Left lung (tissue), 4 donors: ENCODE measurements at regions not wholly inside any gene's neighbourhood (a gene's known extent, or its start where the extent isn't known, plus 50 kb on each side); places are given as distances from the start of the nearest gene placed in this dataset.

Experiments used
- ATAC-seq: fragments of 200-7000 bp; cut with Tn5 transposase; one replicate; pipeline ENCODE4 v1.9.1; 2020; ENCODE audit warnings: moderate library complexity
- DNase-seq, 4 donors: peaks; one replicate each; pipeline ENCODE4 v3.0.0-alpha.2; 2013 to 2020
- H3K27ac ChIP-seq, 2 donors: fragments of 200-600 bp; sonication (generic) in 1 of 2; one replicate each; pipeline versions ENCODE4 v1.5.0 to v1.8.0; 2020 to 2021
- H3K27me3 ChIP-seq, 2 donors: fragments of 200-600 bp; sonication (generic) in 1 of 2; one replicate each; pipeline versions ENCODE4 v1.5.0 to v1.8.0; 2020 to 2021
- H3K36me3 ChIP-seq, 2 donors: fragments of 200-600 bp; sonication (generic) in 1 of 2; one replicate each; pipeline versions ENCODE4 v1.5.0 to v1.8.0; 2020 to 2021
- H3K4me1 ChIP-seq, 2 donors: fragments of 200-600 bp; one replicate each; pipeline ENCODE4 v1.8.0; 2021
- H3K4me3 ChIP-seq, 2 donors: fragments of 200-600 bp; sonication (generic) in 1 of 2; one replicate each; pipeline versions ENCODE4 v1.5.0 to v1.8.0; 2020 to 2021; ENCODE audit warnings: mild to moderate bottlenecking in 1 of 2
- H3K9me3 ChIP-seq, 2 donors: fragments of 200-600 bp; sonication (generic) in 1 of 2; one replicate each; pipeline versions ENCODE4 v1.5.0 to v1.8.0; 2020 to 2021
- CTCF ChIP-seq, 2 donors: fragments of 200-600 bp; sonication (generic) in 1 of 2; IDR thresholded peaks; one replicate each; pipeline versions ENCODE4 v1.5.0 to v1.8.0; 2021; ENCODE audit warnings: antibody characterized with exemption in 2 of 2
- intact Hi-C, 2 donors: fragments of 100-400 bp; cut with DNase I; formaldehyde crosslinking; loops; one replicate each; pipeline versions ENCODE4 v1.11.2 to v1.14.2; 2022
- donor health status: DM: no; HTN: yes; CAD: no.
- donor health status: DM: no; HTN: no; CAD: no.

- intact Hi-C loops: no loop called here
- ATAC-seq: no peak
- no peak for TF ChIP-seq CTCF (IDR thresholded peaks at IDR 0.05)
These were observed 201.8 kb upstream of the KCNH8 start for GRCh38 chr3:18946524-18946923.

GRCh38 chr3:18937574-18937973 lies 210.7 kb upstream of the KCNH8 start:
- H3K27ac ChIP-seq: no peak overlapping the region
- intact Hi-C loops: no loop called here
- H3K27me3 ChIP-seq: no peaks in the 10 kb centered on the region
- no peaks in the 10 kb centered on the region for H3K9me3 ChIP-seq
- no peaks in the 10 kb centered on the region for H3K36me3 ChIP-seq
- TF ChIP-seq CTCF (IDR thresholded peaks at IDR 0.05): no peak
- no peak overlapping the region for H3K4me3 ChIP-seq
- DNase-seq: no peak
- ATAC-seq: no peak
- no peaks in the 10 kb centered on the region for H3K4me1 ChIP-seq

More at GRCh38 chr3:18946524-18946923, 201.8 kb upstream of the KCNH8 start:
- Histone ChIP-seq H3K27ac (no peak overlapping the region), H3K36me3 (no peaks in the 10 kb centered on the region), H3K4me1 (no peaks in the 10 kb centered on the region), H3K4me3 (no peak overlapping the region), H3K27me3 (no peaks in the 10 kb centered on the region), H3K9me3 (peaks cover 0 to 3% of the 10 kb centered on the region in 2 donors)
- no peak for DNase-seq

- no peak for TF ChIP-seq CTCF (IDR thresholded peaks at IDR 0.05)
- Histone ChIP-seq H3K27me3 (no peaks in the 10 kb centered on the region), H3K27ac (no peak overlapping the region), H3K4me3 (no peak overlapping the region), H3K4me1 (no peaks in the 10 kb centered on the region), H3K36me3 (no peaks in the 10 kb centered on the region), H3K9me3 (peaks cover 0 to 5% of the 10 kb centered on the region in 2 donors)
- intact Hi-C loops: no loop called here
- no peak for DNase-seq
- ATAC-seq: no peak
These were observed 229.2 kb upstream of the KCNH8 start for GRCh38 chr3:18919158-18919557.

- no peak for ATAC-seq
- intact Hi-C loops: no loop called here
- TF ChIP-seq CTCF (IDR thresholded peaks at IDR 0.05): no peak
These were observed 230.4 kb upstream of the KCNH8 start for GRCh38 chr3:18917923-18918322.

GRCh38 chr3:18902081-18902793 lies 246.1 kb upstream of the KCNH8 start:
- H3K27ac ChIP-seq: no peak overlapping the region
- no peaks in the 10 kb centered on the region for H3K4me1 ChIP-seq
- no peak for TF ChIP-seq CTCF (IDR thresholded peaks at IDR 0.05)
- no peaks in the 10 kb centered on the region for H3K27me3 ChIP-seq
- H3K9me3 ChIP-seq: no peaks in the 10 kb centered on the region
- no peak for ATAC-seq
- no peak for DNase-seq
- H3K36me3 ChIP-seq: no peaks in the 10 kb centered on the region
- intact Hi-C loops: no loop called here
- H3K4me3 ChIP-seq: no peak overlapping the region

More at GRCh38 chr3:18917923-18918322, 230.4 kb upstream of the KCNH8 start:
- Histone ChIP-seq H3K27me3 (no peaks in the 10 kb centered on the region), H3K9me3 (peaks cover 0 to 2% of the 10 kb centered on the region in 2 donors), H3K4me1 (no peaks in the 10 kb centered on the region), H3K4me3 (no peak overlapping the region), H3K27ac (no peak overlapping the region), H3K36me3 (no peaks in the 10 kb centered on the region)
- DNase-seq: no peak
